Fibroblast of the aortic adventitia (primary cell): ENCODE measurements at regions not wholly inside any gene's neighbourhood (a gene's known extent, or its start where the extent isn't known, plus 50 kb on each side); places are given as distances from the start of the nearest gene placed in this dataset.

ENCODE experiments used
- DNase-seq: peaks from one replicate; pipeline ENCODE4 v3.0.0-alpha.2; 2010; ENCODE audit warnings: low read depth
- H3K4me3 ChIP-seq: 2 replicates; pipeline ENCODE4 v1.5.1; 2011; ENCODE audit warnings: low read depth, mild to moderate bottlenecking, control low read depth, low read length, moderate library complexity
- CTCF ChIP-seq: IDR thresholded peaks from 2 replicates; pipeline ENCODE4 v1.5.1; 2011; ENCODE audit warnings: mild to moderate bottlenecking, low read length, control low read depth, inconsistent platforms; ENCODE audit not compliant: insufficient read depth

GRCh38 chr6:71602385-71603007 lies 283.9 kb upstream of the RIMS1 start:
- no peak overlapping the region for H3K4me3 ChIP-seq
- peak; percentile 71 for DNase-seq
- TF ChIP-seq CTCF, result no peak

GRCh38 chr6:71603021-71603420 lies 283.3 kb upstream of the RIMS1 start:
- H3K4me3 ChIP-seq, result no peak overlapping the region
- TF ChIP-seq CTCF, result no peak
- no peak for DNase-seq

GRCh38 chr6:71608646-71609045 lies 277.7 kb upstream of the RIMS1 start:
- H3K4me3 ChIP-seq, result no peak overlapping the region
- DNase-seq, result no peak
- TF ChIP-seq CTCF, result no peak

GRCh38 chr6:71619836-71620235 lies 266.5 kb upstream of the RIMS1 start:
- no peak overlapping the region for H3K4me3 ChIP-seq
- TF ChIP-seq CTCF, result no peak
- peak; percentile 17 for DNase-seq

GRCh38 chr6:71621918-71622519 lies 264.3 kb upstream of the RIMS1 start:
- TF ChIP-seq CTCF, result peak; percentile 44
- H3K4me3 ChIP-seq, result no peak overlapping the region
- DNase-seq, result peak; percentile 19

GRCh38 chr6:71642120-71642519 lies 244.2 kb upstream of the RIMS1 start:
- DNase-seq, result no peak
- TF ChIP-seq CTCF, result no peak
- H3K4me3 ChIP-seq, result no peak overlapping the region

GRCh38 chr6:71642793-71643192 lies 243.6 kb upstream of the RIMS1 start:
- no peak for DNase-seq
- TF ChIP-seq CTCF, result no peak
- no peak overlapping the region for H3K4me3 ChIP-seq
